Activated CD8-positive, alpha-beta T cell treated with anti-CD3 and anti-CD28 coated beads for 36 hours (primary cell): ENCODE measurements at regions not wholly inside any gene's neighbourhood (a gene's known extent, or its start where the extent isn't known, plus 50 kb on each side); places are given as distances from the start of the nearest gene placed in this dataset.

Source experiments
- ATAC-seq: fragments of 200-7000 bp; cut with Tn5 transposase; one replicate; pipeline ENCODE4 v1.10.0; 2021; ENCODE audit warnings: mild to moderate bottlenecking, moderate library complexity
- CTCF ChIA-PET: fragments of 350-600 bp; sonication (Branson Sonifier 250); formaldehyde crosslinking; loops from one replicate; lab custom pipeline; 2021; ENCODE audit warnings: antibody characterized with exemption; lab: Charles Lee
- POLR2A ChIA-PET: fragments of 350-600 bp; sonication (Branson Sonifier 250); formaldehyde crosslinking; loops from one replicate; lab custom pipeline; 2021; ENCODE audit warnings: antibody characterized with exemption; lab: Charles Lee
- DNase-seq: peaks from one replicate; pipeline ENCODE4 v3.0.0-alpha.2; 2020
- H3K27ac Mint-ChIP-seq: one replicate; pipeline ENCODE4 v1.8.0; 2021; ENCODE audit warnings: mild to moderate bottlenecking, mixed read lengths
- H3K27me3 Mint-ChIP-seq: one replicate; pipeline ENCODE4 v1.8.0; 2021; ENCODE audit warnings: mixed read lengths
- H3K36me3 Mint-ChIP-seq: one replicate; pipeline ENCODE4 v1.8.0; 2021; ENCODE audit warnings: low read depth, mixed read lengths
- H3K4me1 Mint-ChIP-seq: one replicate; pipeline ENCODE4 v1.8.0; 2021; ENCODE audit warnings: low read depth, mixed read lengths
- H3K4me3 Mint-ChIP-seq: one replicate; pipeline ENCODE4 v1.8.0; 2021; ENCODE audit warnings: mild to moderate bottlenecking, moderate library complexity, mixed read lengths
- H3K9me3 Mint-ChIP-seq: one replicate; pipeline ENCODE4 v1.8.0; 2021; ENCODE audit warnings: mixed read lengths
- intact Hi-C: fragments of 100-400 bp; cut with micrococcal nuclease; formaldehyde crosslinking; loops from one replicate; pipeline ENCODE4 v1.10.0; 2022
- TF ChIP-seq, protein P1 (sequence below): fragments of 200-600 bp; IDR thresholded peaks from one replicate; pipeline ENCODE4 v1.8.0; 2022; ENCODE audit warnings: antibody characterized with exemption, mild to moderate bottlenecking

DNA sequence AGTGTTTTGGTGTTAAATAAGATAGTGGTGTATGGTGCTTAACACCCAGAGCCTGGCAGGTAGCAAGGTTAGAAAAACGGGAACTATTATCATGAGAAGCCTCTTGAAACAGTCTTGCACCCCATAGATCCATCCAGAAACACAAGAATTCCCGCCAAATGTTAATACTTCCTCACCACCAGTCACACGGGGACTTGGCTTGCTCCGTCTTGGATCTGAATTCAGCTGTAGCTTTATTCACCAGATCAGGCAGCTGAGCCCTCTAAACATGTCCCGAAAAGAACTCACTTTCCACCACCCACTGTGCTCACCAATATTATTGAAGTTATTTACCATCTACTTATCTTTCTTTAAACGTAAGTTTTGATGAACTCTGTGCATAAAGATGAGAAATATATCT is 101.6 kb upstream of the PTPN3 start:
- Mint-ChIP-seq H3K9me3 (no peaks in the 10 kb centered on the region), H3K4me1 (no peaks in the 10 kb centered on the region), H3K27ac (no peak overlapping the region), H3K27me3 (peaks cover 3% of the 10 kb centered on the region), H3K4me3 (no peak overlapping the region), H3K36me3 (no peaks in the 10 kb centered on the region)
- intact Hi-C loops, result no loop called here
- DNase-seq, result no peak
- CTCF ChIA-PET, result no interaction called here
- TF ChIP-seq, protein P1, sequence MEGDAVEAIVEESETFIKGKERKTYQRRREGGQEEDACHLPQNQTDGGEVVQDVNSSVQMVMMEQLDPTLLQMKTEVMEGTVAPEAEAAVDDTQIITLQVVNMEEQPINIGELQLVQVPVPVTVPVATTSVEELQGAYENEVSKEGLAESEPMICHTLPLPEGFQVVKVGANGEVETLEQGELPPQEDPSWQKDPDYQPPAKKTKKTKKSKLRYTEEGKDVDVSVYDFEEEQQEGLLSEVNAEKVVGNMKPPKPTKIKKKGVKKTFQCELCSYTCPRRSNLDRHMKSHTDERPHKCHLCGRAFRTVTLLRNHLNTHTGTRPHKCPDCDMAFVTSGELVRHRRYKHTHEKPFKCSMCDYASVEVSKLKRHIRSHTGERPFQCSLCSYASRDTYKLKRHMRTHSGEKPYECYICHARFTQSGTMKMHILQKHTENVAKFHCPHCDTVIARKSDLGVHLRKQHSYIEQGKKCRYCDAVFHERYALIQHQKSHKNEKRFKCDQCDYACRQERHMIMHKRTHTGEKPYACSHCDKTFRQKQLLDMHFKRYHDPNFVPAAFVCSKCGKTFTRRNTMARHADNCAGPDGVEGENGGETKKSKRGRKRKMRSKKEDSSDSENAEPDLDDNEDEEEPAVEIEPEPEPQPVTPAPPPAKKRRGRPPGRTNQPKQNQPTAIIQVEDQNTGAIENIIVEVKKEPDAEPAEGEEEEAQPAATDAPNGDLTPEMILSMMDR, result no peak
- ATAC-seq, result no peak
- POLR2A ChIA-PET, result no interaction called here

DNA sequence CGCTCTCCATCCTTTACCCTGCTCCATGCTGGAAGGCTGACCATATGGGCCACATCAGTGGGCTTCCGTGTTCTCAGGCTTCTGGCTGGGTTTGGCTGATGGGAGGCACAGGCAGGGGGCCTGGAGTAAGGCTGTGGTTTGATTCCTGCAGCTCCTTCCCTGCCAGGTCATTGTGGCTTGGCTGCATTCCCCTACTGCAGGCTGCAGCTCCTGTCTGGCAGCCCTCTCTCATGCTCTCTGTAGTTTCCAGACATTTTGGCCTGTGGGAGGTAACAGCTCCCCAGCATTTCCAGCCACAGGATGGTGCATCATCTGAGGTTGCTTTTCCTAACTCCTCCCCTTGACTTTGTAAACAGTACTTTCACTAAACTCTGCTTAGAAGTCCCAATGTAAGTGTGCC is 102.0 kb upstream of the PTPN3 start:
- no peaks in the 10 kb centered on the region for H3K36me3 Mint-ChIP-seq
- ATAC-seq (no peak), DNase-seq (no peak)
- peaks cover 3% of the 10 kb centered on the region for H3K27me3 Mint-ChIP-seq
- POLR2A ChIA-PET, result no interaction called here
- H3K9me3 Mint-ChIP-seq, result no peaks in the 10 kb centered on the region
- H3K4me1 Mint-ChIP-seq, result no peaks in the 10 kb centered on the region
- H3K4me3 Mint-ChIP-seq, result no peak overlapping the region
- intact Hi-C loops, result no loop called here
- no peak overlapping the region for H3K27ac Mint-ChIP-seq
- TF ChIP-seq, protein P1, result no peak
- CTCF ChIA-PET, result no interaction called here

DNA sequence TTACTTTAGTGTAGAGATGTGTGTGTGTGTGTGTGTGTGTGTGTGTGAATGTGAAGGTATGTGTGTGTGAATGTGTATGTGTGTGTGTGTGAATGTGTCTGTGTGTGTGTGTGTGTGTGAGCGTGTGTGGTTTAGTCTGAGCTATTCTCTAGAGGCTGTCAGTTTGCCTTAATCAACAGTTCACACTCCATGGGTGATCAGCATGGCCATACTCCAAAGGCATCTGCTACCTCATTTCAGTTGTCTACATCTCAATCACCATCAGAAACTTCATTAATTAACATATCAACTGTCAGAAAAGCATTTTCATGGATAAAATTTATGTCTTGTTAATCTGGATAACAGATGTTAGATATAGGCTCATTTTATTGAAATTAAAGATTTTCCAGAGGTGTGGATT is 103.1 kb upstream of the PTPN3 start:
- no peaks in the 10 kb centered on the region for H3K9me3 Mint-ChIP-seq
- H3K4me1 Mint-ChIP-seq, result no peaks in the 10 kb centered on the region
- DNase-seq (no peak), ATAC-seq (no peak)
- intact Hi-C loops, result no loop called here
- TF ChIP-seq, protein P1, result no peak
- CTCF ChIA-PET, result no interaction called here
- POLR2A ChIA-PET, result no interaction called here
- no peak overlapping the region for H3K4me3 Mint-ChIP-seq
- peaks cover 3% of the 10 kb centered on the region for H3K27me3 Mint-ChIP-seq
- no peaks in the 10 kb centered on the region for H3K36me3 Mint-ChIP-seq
- no peak overlapping the region for H3K27ac Mint-ChIP-seq

DNA sequence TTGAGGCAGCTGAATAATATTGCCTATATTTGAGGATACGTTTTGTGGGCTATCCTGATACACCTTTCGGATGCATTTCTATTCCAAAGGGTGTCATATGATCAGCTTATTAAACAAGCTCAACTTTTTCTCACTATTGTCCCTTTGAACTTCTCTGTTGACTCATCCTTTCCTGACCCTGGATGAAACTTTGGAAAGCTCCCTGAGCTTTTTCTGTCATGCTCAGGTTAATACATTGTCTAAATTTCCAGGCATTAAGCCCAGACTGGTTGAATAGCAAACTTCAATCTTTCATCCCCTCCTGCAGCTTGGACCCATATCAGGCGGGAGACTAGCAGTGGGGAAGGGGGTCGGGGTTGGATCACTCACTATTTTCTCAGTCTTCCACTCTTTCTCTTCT is 104.9 kb upstream of the PTPN3 start:
- H3K36me3 Mint-ChIP-seq, result no peaks in the 10 kb centered on the region

DNA sequence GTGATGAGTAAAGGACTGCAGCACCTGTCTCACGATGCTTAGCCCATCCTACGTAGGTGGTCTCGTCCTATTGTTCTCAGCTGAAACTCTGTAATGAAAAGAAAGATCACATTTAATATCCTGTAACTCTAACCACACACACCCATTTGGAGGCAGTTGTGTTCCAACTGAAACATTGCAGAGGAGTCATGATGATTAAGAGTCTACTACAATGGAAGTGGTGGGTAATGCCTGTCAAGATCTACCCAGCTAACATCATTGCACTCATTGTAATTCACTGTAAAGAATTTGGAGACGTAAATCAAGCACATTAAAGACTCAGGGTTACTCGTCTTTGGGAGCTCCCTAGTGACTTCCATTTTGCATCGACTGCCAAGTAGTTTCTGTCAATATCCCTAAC is 106.0 kb upstream of the PTPN3 start:
- ATAC-seq, result no peak
- ChIA-PET CTCF (no interaction called here), POLR2A (no interaction called here)
- peaks cover 3% of the 10 kb centered on the region for H3K27me3 Mint-ChIP-seq
- no peaks in the 10 kb centered on the region for H3K9me3 Mint-ChIP-seq
- TF ChIP-seq, protein P1, result no peak
- H3K36me3 Mint-ChIP-seq, result no peaks in the 10 kb centered on the region
- H3K27ac Mint-ChIP-seq, result no peak overlapping the region
- intact Hi-C loops, result no loop called here
- no peak for DNase-seq
- H3K4me3 Mint-ChIP-seq, result no peak overlapping the region
- H3K4me1 Mint-ChIP-seq, result no peaks in the 10 kb centered on the region

More for the DNA sequence above, 104.9 kb upstream of the PTPN3 start:
- Mint-ChIP-seq H3K4me3 (no peak overlapping the region), H3K9me3 (no peaks in the 10 kb centered on the region), H3K27ac (no peak overlapping the region), H3K4me1 (no peaks in the 10 kb centered on the region), H3K27me3 (peaks cover 3% of the 10 kb centered on the region)
- DNase-seq, result no peak
- intact Hi-C loops, result no loop called here
- CTCF ChIA-PET, result interaction anchor here (0.7 kb wide), 1 partner anchor 25 kb away, joined by 3 read pairs; no protein-coding TSS in a partner anchor
- no peak for ATAC-seq
- POLR2A ChIA-PET, result interaction anchor here (0.6 kb wide), 1 partner anchor 117 kb away, joined by 3 read pairs; no protein-coding TSS in a partner anchor
- TF ChIP-seq, protein P1, result no peak
